ENCODE measurements at regions not wholly inside any gene's neighbourhood (a gene's known extent, or its start where the extent isn't known, plus 50 kb on each side); places are given as distances from the start of the nearest gene placed in this dataset.
"Not testable (repeated sequence)": the region's sequence is repeated elsewhere in the genome, so short reads cannot be mapped to it uniquely, and the experiment has no call there.

DNA sequence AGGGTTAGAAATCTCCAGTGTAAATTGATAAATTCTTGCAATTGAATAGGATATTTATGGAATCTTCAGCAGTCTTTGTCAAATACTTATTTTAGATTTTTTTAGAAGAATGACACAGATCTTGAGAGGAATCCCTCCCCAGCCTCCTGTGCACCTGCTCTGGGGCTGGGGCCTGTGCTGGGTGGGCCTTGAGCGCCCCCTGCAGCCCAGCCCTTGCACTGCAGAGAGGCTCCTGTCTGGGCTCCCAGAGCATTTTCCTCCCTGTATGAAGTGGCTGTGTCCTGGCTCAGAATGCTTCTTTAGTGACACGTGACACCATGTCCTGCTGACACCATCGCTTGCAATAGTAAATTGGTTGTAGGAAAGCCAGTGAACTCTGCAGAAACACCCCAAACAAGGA, 141.1 kb downstream of the POTEB start:
- TF ChIP-seq, protein P1, sequence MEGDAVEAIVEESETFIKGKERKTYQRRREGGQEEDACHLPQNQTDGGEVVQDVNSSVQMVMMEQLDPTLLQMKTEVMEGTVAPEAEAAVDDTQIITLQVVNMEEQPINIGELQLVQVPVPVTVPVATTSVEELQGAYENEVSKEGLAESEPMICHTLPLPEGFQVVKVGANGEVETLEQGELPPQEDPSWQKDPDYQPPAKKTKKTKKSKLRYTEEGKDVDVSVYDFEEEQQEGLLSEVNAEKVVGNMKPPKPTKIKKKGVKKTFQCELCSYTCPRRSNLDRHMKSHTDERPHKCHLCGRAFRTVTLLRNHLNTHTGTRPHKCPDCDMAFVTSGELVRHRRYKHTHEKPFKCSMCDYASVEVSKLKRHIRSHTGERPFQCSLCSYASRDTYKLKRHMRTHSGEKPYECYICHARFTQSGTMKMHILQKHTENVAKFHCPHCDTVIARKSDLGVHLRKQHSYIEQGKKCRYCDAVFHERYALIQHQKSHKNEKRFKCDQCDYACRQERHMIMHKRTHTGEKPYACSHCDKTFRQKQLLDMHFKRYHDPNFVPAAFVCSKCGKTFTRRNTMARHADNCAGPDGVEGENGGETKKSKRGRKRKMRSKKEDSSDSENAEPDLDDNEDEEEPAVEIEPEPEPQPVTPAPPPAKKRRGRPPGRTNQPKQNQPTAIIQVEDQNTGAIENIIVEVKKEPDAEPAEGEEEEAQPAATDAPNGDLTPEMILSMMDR (IDR thresholded peaks at IDR 0.05): not testable (repeated sequence)
- not testable (repeated sequence) for TF ChIP-seq POLR2A (IDR thresholded peaks at IDR 0.05)
